ENCODE measurements at regions not wholly inside any gene's neighbourhood (a gene's known extent, or its start where the extent isn't known, plus 50 kb on each side); places are given as distances from the start of the nearest gene placed in this dataset.

GRCh38 chr5:15117688-15118087 is 246.1 kb upstream of the ANKH start:
- TF ChIP-seq POLR2A (IDR thresholded peaks at IDR 0.05) (no peak), CTCF (IDR thresholded peaks at IDR 0.05) (no peak), POLR2AphosphoS5 (IDR thresholded peaks at IDR 0.05) (no peak)
